GM04504 (cell line): ENCODE measurements at regions not wholly inside any gene's neighbourhood (a gene's known extent, or its start where the extent isn't known, plus 50 kb on each side); places are given as distances from the start of the nearest gene placed in this dataset.
A peak's percentile ranks its signal among the peaks of the same experiment; 100 is the strongest.
"Not testable (repeated sequence)": the region's sequence is repeated elsewhere in the genome, so short reads cannot be mapped to it uniquely, and the experiment has no call there.

Experiments used
- DNase-seq: peaks from one replicate; pipeline ENCODE4 v3.0.0-alpha.2; 2012; ENCODE audit warnings: low read depth

- DNase-seq: no peak
Observed at GRCh38 chrX:115402299-115402698, 112.8 kb downstream of the LUZP4 start.

GRCh38 chrX:115408771-115409400 lies 119.4 kb downstream of the LUZP4 start:
- DNase-seq: no peak

- DNase-seq: no peak
Observed at GRCh38 chrX:115409551-115409950, 120.0 kb downstream of the LUZP4 start.

GRCh38 chrX:115410731-115411428 lies 121.4 kb downstream of the LUZP4 start:
- DNase-seq: no peak

- no peak for DNase-seq
Observed at GRCh38 chrX:115413246-115413878, 123.8 kb downstream of the LUZP4 start.

GRCh38 chrX:115419069-115419468 lies 129.6 kb downstream of the LUZP4 start:
- DNase-seq: no peak

GRCh38 chrX:115423086-115423485 lies 133.6 kb downstream of the LUZP4 start:
- no peak for DNase-seq

- no peak for DNase-seq
Observed at GRCh38 chrX:115425359-115425758, 135.6 kb upstream of the PLS3 start.

GRCh38 chrX:115427861-115428410 lies 133.0 kb upstream of the PLS3 start:
- no peak for DNase-seq

GRCh38 chrX:115434834-115435233 lies 126.1 kb upstream of the PLS3 start:
- DNase-seq: not testable (repeated sequence)

GRCh38 chrX:115437841-115438595 lies 123.0 kb upstream of the PLS3 start:
- no peak for DNase-seq

GRCh38 chrX:115448146-115448545 lies 112.8 kb upstream of the PLS3 start:
- DNase-seq: no peak

- peak; percentile 3 for DNase-seq
Observed at GRCh38 chrX:115449742-115450141, 111.2 kb upstream of the PLS3 start.

GRCh38 chrX:115452251-115452650 lies 108.7 kb upstream of the PLS3 start:
- no peak for DNase-seq

- peak; percentile 3 for DNase-seq
Observed at GRCh38 chrX:115459883-115460880, 100.8 kb upstream of the PLS3 start.

- no peak for DNase-seq
Observed at GRCh38 chrX:115462406-115462805, 98.6 kb upstream of the PLS3 start.

GRCh38 chrX:115467961-115468360 lies 93.0 kb upstream of the PLS3 start:
- DNase-seq: no peak

GRCh38 chrX:115472131-115472530 lies 88.8 kb upstream of the PLS3 start:
- DNase-seq: no peak

GRCh38 chrX:115486510-115486909 lies 74.5 kb upstream of the PLS3 start:
- DNase-seq: no peak

- no peak for DNase-seq
Observed at GRCh38 chrX:115487608-115488007, 73.4 kb upstream of the PLS3 start.

GRCh38 chrX:115490814-115491213 lies 70.2 kb upstream of the PLS3 start:
- no peak for DNase-seq
